Pons (tissue), 1 donor: ENCODE measurements at regions not wholly inside any gene's neighbourhood (a gene's known extent, or its start where the extent isn't known, plus 50 kb on each side); places are given as distances from the start of the nearest gene placed in this dataset.
"Not testable (repeated sequence)": the region's sequence is repeated elsewhere in the genome, so short reads cannot be mapped to it uniquely, and the experiment has no call there.

ENCODE experiments used
- DNase-seq: peaks from one replicate; pipeline ENCODE4 v3.0.0-alpha.2; 2016; ENCODE audit warnings: low spot score

- DNase-seq = no peak
Observed at GRCh38 chr9:82726424-82727276, 336.3 kb downstream of the RASEF start.

- no peak for DNase-seq
Observed at GRCh38 chr9:82729141-82729540, 333.8 kb downstream of the RASEF start.

- DNase-seq = no peak
Observed at GRCh38 chr9:82729991-82730589, 332.9 kb downstream of the RASEF start.

- no peak for DNase-seq
Observed at GRCh38 chr9:82732928-82733327, 330.0 kb downstream of the RASEF start.

- no peak for DNase-seq
Observed at GRCh38 chr9:82736126-82736525, 326.8 kb downstream of the RASEF start.

- no peak for DNase-seq
Observed at GRCh38 chr9:82736701-82737100, 326.2 kb downstream of the RASEF start.

GRCh38 chr9:82745919-82746318 is 317.0 kb downstream of the RASEF start:
- no peak for DNase-seq

- DNase-seq = no peak
Observed at GRCh38 chr9:82750411-82750913, 312.5 kb downstream of the RASEF start.

GRCh38 chr9:82757924-82758323 is 305.0 kb downstream of the RASEF start:
- DNase-seq = no peak

- DNase-seq = no peak
Observed at GRCh38 chr9:82761027-82761426, 301.9 kb downstream of the RASEF start.

- no peak for DNase-seq
Observed at GRCh38 chr9:82761956-82762355, 301.0 kb downstream of the RASEF start.

- no peak for DNase-seq
Observed at GRCh38 chr9:82763656-82764055, 299.3 kb downstream of the RASEF start.

GRCh38 chr9:82764061-82764668 is 298.8 kb downstream of the RASEF start:
- DNase-seq = no peak

- DNase-seq = not testable (repeated sequence)
Observed at GRCh38 chr9:82774707-82775231, 288.2 kb downstream of the RASEF start.

GRCh38 chr9:82776508-82776907 is 286.4 kb downstream of the RASEF start:
- DNase-seq = no peak

GRCh38 chr9:82777366-82777765 is 285.6 kb downstream of the RASEF start:
- DNase-seq = no peak

GRCh38 chr9:82778923-82779322 is 284.0 kb downstream of the RASEF start:
- not testable (repeated sequence) for DNase-seq

- no peak for DNase-seq
Observed at GRCh38 chr9:82780017-82780416, 282.9 kb downstream of the RASEF start.

- DNase-seq = no peak
Observed at GRCh38 chr9:82781921-82782392, 281.0 kb downstream of the RASEF start.

- no peak for DNase-seq
Observed at GRCh38 chr9:82783045-82783444, 279.9 kb downstream of the RASEF start.

- no peak for DNase-seq
Observed at GRCh38 chr9:82784589-82784988, 278.4 kb downstream of the RASEF start.

- no peak for DNase-seq
Observed at GRCh38 chr9:82789155-82789824, 273.7 kb downstream of the RASEF start.
